ENCODE measurements at regions not wholly inside any gene's neighbourhood (a gene's known extent, or its start where the extent isn't known, plus 50 kb on each side); places are given as distances from the start of the nearest gene placed in this dataset.

DNA sequence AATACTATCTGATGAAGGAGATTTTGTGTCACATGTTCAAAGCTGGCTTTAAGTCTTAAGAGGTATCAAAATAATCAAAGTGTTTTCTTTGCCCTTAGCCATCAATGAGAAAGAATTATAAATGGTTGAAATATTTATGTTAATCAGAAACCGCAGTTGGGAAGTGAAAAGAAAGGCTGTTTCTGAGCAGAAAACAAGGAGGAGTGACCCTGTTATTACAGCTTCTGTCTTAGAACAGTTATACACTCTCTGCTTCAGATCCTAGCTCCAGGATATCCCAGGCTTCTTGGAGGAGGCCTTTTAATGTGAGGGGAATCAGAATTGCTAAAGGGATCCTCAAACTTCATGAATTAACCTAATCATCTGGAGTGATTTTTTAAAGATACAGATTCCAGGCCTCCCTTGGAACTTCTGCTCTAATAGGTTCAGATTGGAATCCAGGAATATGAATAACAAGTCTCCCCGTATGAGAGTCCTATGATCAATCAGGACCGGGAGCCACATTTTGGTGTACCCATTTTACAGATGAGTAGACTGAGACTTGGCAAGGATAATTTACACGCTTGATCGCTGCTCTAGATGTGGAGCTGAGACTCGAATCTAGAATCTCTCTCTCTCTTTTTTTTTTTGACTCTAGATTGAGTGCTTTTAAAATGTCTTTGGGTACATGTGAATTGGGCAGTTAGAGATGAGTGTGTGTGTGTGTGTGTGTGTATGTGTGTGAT, 50.8 kb upstream of the JAG1 start:
- Histone ChIP-seq H3K27me3 (no peaks in the 10 kb centered on the region), H3K9me3 (no peaks in the 10 kb centered on the region), H3K36me3 (no peaks in the 10 kb centered on the region), H3K4me3 (no peak overlapping the region), H3K4me1 (peaks cover 5% of the 10 kb centered on the region; the same call in 1 of the 2 replicates), H3K4me2 (no peak overlapping the region), H3K9ac (no peak overlapping the region), H3K27ac (no peak overlapping the region), H4K20me1 (no peaks in the 10 kb centered on the region)
- TF ChIP-seq Cebpa-rat (IDR thresholded peaks at IDR 0.05) = no peak

DNA sequence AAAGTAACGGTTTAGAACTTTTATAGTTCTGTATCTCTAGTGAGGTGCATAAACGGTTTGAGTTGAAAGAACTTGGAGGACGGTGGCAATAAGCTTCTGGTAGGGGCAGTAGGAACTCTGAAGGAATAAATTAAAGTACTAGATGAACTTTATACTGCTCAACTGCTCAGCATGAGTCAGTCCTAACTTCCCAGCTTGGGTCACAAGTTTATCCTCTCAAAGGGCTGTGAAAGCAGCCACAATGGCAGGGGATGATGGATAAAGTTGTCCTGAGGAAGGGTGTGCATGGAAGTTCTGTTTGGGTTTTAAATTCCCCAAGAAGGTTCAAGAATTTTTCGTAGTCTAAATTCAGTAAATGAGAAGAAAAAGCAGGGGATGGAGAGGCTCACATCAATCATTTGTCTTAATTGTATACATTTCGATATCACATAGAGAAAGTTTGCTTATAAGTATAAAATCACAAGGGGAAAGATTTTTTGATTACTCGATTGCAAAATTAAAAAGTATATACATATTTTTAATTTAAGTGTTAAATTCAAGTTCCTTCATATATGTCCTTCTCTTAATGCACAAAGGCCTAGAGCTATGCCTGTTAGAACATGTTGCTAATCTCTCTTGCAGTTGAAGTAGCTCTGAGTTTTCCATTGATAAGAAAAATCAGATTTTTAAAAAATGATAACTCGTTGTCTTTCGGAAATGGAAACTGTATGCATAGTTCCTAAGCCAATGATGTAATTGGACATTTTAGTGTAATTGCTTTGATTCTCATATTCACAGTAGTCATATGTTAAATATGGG, 55.3 kb upstream of the JAG1 start:
- H3K27ac ChIP-seq = no peak overlapping the region
- no peaks in the 10 kb centered on the region for H3K9me3 ChIP-seq
- no peak overlapping the region for H3K4me3 ChIP-seq
- H3K9ac ChIP-seq = no peak overlapping the region
- no peaks in the 10 kb centered on the region for H3K27me3 ChIP-seq
- H3K4me1 ChIP-seq = no peaks in the 10 kb centered on the region
- TF ChIP-seq Cebpa-rat (IDR thresholded peaks at IDR 0.05) = no peak
- H4K20me1 ChIP-seq = no peaks in the 10 kb centered on the region
- H3K4me2 ChIP-seq = no peak overlapping the region
- H3K36me3 ChIP-seq = no peaks in the 10 kb centered on the region

DNA sequence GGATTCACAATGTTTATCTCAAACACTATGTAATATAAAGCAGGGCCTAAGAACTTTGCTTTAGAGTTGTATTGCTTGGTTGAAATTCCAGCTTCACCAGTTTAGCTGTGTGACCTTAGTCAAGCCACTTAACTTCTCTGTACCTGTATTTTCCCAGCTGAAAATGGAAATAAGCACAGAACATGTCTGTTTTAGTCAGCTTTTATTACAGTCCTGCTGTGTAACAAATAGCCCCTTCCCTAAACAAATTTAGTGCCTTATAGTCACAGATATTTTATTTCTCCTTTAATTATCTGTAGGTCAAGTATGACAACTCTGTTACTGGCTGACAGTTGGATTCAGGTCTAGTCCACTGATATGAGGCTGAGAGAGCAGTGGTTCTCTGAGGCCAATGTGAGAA, 56.0 kb upstream of the JAG1 start:
- Histone ChIP-seq H3K9me3 (no peaks in the 10 kb centered on the region), H3K36me3 (no peaks in the 10 kb centered on the region), H3K27me3 (no peaks in the 10 kb centered on the region), H3K4me3 (no peak overlapping the region), H4K20me1 (no peaks in the 10 kb centered on the region), H3K27ac (no peak overlapping the region), H3K9ac (no peak overlapping the region), H3K4me1 (no peaks in the 10 kb centered on the region), H3K4me2 (no peak overlapping the region)
- TF ChIP-seq Cebpa-rat (IDR thresholded peaks at IDR 0.05) = no peak

DNA sequence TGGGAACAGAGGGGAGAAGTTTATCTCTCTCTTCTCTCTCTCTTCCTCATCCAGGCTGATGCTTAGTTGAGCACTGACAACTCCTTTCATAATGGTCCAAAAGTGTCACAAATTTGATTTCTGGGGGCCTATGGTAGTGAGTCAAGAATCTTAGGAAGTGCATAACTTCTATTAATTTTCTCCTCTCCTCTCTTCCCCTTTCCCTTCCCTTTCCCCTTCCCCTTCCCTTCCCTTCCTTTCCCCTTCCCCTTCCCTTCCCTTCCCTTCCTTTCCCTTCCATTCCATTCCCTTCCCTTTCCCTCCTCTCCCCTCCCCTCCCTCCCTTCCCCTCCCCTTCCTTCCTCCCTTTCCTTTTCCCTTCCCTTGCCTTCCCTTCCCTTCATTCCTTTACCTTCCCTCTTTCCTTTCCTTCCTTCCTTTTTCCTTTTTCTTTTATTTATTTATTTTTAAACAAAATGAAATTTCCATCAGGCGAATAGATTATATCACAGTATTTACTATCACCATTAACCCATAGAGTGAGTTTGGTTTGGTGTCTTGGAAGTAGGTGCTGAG, 56.9 kb upstream of the JAG1 start:
- Histone ChIP-seq H4K20me1 (no peaks in the 10 kb centered on the region), H3K4me3 (no peak overlapping the region), H3K9ac (no peak overlapping the region), H3K27ac (no peak overlapping the region), H3K9me3 (no peaks in the 10 kb centered on the region), H3K36me3 (no peaks in the 10 kb centered on the region), H3K4me1 (no peaks in the 10 kb centered on the region), H3K27me3 (no peaks in the 10 kb centered on the region), H3K4me2 (no peak overlapping the region)
- no peak for TF ChIP-seq Cebpa-rat (IDR thresholded peaks at IDR 0.05)

DNA sequence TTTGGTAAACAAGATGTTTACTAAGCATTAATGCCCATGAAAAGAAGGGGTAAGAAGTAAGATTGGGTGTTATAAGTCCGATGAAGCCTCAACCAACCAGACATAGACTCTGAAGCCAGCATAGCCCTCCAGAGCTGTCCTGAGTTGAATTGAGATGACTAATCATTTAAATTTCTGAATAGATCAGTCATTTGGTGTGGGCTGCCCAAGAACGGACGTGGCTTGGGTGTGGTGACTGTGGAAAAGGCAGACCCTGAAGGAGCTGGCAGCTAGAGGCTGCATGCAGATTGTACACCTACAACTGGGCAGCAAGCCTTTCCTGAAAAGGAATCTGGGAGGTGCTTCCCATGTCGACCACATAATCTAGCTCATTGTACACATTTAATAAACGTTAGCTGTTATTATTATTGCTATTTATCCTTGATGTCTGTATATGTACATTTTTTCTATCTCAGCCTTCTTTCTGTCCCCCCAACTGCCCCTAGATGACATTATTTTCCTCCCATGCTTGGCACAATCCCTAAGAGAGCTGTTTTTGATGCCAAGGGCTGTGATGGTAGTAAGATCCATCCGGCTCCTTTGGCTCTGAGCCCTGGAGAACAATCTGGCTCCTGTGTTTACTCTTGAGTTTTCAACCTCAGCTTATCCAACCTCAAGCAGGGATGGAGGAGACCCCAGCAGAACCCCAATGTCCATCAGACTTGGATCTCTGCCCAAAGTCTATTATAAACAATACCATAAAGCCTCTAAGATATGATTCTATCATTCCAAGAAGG, 57.6 kb upstream of the JAG1 start:
- no peak for TF ChIP-seq Cebpa-rat (IDR thresholded peaks at IDR 0.05)
- no peak overlapping the region for H3K27ac ChIP-seq
- H3K4me1 ChIP-seq = no peaks in the 10 kb centered on the region
- no peaks in the 10 kb centered on the region for H3K27me3 ChIP-seq
- H3K9me3 ChIP-seq = no peaks in the 10 kb centered on the region
- no peak overlapping the region for H3K9ac ChIP-seq
- no peaks in the 10 kb centered on the region for H3K36me3 ChIP-seq
- no peak overlapping the region for H3K4me3 ChIP-seq
- H4K20me1 ChIP-seq = no peaks in the 10 kb centered on the region
- no peak overlapping the region for H3K4me2 ChIP-seq

DNA sequence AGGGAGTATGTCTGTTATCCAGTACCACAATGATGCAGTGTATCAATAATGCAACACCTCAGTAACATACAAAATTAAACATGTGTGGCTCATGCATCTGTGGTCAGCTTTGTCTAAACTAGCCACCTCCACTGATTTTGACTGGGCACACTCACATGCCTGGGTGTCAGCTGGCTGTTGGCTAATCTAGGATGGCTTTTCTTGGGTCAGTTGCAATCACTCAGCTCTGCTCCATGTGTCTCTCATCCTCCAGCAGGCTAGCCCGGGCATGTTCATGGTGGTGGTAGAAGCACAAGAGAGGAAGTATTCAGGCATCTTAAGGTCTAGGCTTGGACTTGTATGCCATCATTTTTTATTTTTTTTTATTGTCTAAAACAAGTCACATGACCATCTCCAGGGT, 59.3 kb upstream of the JAG1 start:
- Histone ChIP-seq H3K4me1 (no peaks in the 10 kb centered on the region), H3K27me3 (no peaks in the 10 kb centered on the region), H3K36me3 (no peaks in the 10 kb centered on the region), H4K20me1 (no peaks in the 10 kb centered on the region), H3K4me3 (no peak overlapping the region), H3K9ac (no peak overlapping the region), H3K9me3 (no peaks in the 10 kb centered on the region), H3K27ac (no peak overlapping the region), H3K4me2 (no peak overlapping the region)
- TF ChIP-seq Cebpa-rat (IDR thresholded peaks at IDR 0.05) = no peak

DNA sequence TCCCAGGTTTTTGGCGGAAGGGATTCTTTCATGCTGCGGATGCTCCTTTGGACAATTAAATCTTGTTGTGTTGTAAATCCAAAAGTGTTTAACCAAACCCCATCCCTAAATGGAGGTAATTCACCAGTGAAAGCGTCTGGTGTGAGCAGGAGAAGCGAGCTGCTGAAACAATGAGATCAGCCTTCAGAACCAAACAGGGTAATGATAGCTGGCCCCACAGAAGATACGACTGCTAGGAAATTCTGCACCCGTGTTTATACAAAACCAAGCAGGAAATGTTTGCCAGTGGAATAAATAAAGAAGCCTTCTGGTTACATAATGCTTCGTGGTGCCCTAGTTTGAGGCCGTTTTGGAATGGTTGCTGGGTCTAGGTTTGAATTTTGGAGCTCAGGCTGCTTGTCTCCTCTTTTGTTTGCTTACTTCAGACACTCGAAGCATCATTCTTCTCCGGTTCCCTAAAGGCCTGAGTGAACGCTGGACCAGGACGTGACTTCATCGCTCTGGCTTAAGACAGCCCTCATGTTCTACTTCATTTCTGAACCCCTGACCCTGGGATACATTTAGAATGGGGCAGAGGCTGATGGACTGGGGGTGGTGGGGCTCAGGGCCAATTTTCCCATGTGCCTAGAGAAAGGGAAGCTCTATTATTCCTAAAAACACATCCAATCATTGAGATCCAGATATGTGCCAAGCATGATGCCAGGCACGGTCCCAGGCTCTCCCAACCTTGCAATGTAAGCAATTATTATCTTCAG, 61.6 kb upstream of the JAG1 start:
- Histone ChIP-seq H3K9ac (no peak overlapping the region), H4K20me1 (no peaks in the 10 kb centered on the region), H3K36me3 (no peaks in the 10 kb centered on the region), H3K9me3 (no peaks in the 10 kb centered on the region), H3K4me3 (no peak overlapping the region), H3K27ac (no peak overlapping the region), H3K27me3 (no peaks in the 10 kb centered on the region), H3K4me2 (no peak overlapping the region), H3K4me1 (no peaks in the 10 kb centered on the region)
- TF ChIP-seq Cebpa-rat (IDR thresholded peaks at IDR 0.05) = no peak

DNA sequence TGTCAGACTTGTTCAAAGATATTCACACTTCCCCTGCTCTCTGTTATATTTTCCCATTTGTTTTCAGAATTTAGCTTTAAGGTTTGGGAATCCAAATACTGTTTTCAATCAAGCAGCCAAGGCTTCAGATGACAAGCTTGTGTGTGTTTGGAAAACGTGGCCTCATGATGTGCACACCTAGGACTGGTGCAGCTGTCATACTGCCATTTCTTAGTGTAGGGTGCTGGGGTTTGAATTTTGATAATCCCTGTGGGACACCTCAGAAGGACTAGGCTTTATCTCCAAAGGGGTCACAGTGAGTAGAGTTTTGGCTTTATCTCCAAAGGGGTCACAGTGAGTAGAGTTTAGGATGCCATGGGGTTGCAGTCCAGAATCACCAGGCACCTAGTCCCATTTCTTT, 65.3 kb upstream of the JAG1 start:
- H3K4me2 ChIP-seq = no peak overlapping the region

DNA sequence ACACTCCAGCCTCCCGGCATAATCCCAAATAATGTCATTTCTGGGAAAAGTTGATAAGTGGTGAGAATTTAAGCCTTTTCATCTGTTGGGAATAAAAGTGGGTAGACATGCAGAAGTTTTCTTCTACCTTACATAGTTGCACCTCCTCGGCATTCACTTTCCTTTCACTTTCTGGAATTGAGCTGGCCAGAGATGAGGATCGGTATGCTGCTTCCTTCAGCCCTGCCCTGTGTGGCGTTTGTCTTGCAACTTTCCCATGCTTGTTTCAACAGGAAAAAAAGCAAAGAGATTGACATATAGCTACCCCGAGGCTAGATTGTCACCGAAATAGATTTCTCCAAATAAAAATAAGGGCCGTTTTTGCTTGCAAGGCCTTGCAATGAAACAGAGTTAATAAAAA, 65.8 kb upstream of the JAG1 start:
- H3K4me2 ChIP-seq = no peak overlapping the region
- no peaks in the 10 kb centered on the region for H4K20me1 ChIP-seq
- no peak overlapping the region for H3K4me3 ChIP-seq
- TF ChIP-seq Cebpa-rat (IDR thresholded peaks at IDR 0.05) = no peak
- H3K9me3 ChIP-seq = no peaks in the 10 kb centered on the region
- no peaks in the 10 kb centered on the region for H3K36me3 ChIP-seq
- no peaks in the 10 kb centered on the region for H3K27me3 ChIP-seq
- no peaks in the 10 kb centered on the region for H3K4me1 ChIP-seq
- no peak overlapping the region for H3K27ac ChIP-seq
- no peak overlapping the region for H3K9ac ChIP-seq

More for the DNA sequence above, 65.3 kb upstream of the JAG1 start:
- no peaks in the 10 kb centered on the region for H4K20me1 ChIP-seq
- H3K27ac ChIP-seq = no peak overlapping the region
- H3K4me1 ChIP-seq = no peaks in the 10 kb centered on the region
- no peaks in the 10 kb centered on the region for H3K36me3 ChIP-seq
- H3K9ac ChIP-seq = no peak overlapping the region
- TF ChIP-seq Cebpa-rat (IDR thresholded peaks at IDR 0.05) = no peak
- H3K9me3 ChIP-seq = no peaks in the 10 kb centered on the region
- no peak overlapping the region for H3K4me3 ChIP-seq
- no peaks in the 10 kb centered on the region for H3K27me3 ChIP-seq
